Posterior vena cava (tissue), 2 donors: ENCODE measurements at regions not wholly inside any gene's neighbourhood (a gene's known extent, or its start where the extent isn't known, plus 50 kb on each side); places are given as distances from the start of the nearest gene placed in this dataset.
"Not testable (repeated sequence)": the region's sequence is repeated elsewhere in the genome, so short reads cannot be mapped to it uniquely, and the experiment has no call there.

ENCODE experiments used
- DNase-seq: peaks from one replicate; pipeline ENCODE4 v3.0.0-alpha.2; 2020; ENCODE audit warnings: low spot score
- intact Hi-C, 2 donors: fragments of 100-400 bp; cut with DNase I; formaldehyde crosslinking; loops; one replicate each; pipeline versions ENCODE4 v1.14.1 to v1.14.2; 2022 to 2023
- donor health status: DM: yes; HTN: yes; CAD: no.
- donor health status: DM: yes; HTN: yes; CAD: no.

DNA sequence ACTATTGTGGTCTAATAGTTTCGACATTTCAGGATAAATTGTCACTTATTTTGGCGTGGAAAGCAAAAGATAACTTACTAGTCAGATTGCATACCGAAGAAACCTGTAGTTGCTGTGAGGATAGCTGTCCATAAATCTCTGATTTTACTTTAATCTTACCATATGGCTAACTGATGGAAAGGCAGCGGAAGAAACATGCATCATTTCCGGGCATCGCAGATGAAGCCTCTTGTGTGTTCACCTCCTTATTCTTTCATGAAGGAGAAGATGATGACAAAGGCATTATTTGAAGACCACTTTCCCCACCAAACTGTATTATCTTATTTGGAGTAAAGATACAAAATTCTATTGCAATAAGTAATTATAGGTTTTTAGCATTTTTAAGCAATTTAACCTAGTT is 763.6 kb upstream of the SLITRK6 start:
- no peak for DNase-seq
- intact Hi-C loops = no loop called here

DNA sequence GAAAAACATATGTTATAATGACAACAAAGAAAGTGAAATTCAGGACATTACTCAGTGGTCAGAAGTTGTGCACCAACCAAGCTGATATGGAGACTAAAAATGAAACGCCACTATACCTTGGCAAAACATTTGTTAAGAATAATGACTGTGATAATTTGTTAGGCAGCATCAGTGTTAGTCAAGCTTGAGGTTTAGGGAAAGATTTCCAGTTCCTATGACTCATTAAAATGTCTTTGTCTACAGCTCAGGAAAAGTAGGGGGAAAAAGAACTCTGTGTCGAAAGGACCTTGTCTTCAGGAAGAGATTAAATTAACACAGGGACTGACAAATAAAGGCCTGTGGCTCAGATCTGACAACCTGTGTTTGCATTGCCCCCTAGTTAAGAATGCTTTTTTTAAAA is 764.1 kb upstream of the SLITRK6 start:
- intact Hi-C loops = no loop called here
- DNase-seq = no peak

- no peak for DNase-seq
- intact Hi-C loops = no loop called here
These were observed 767.9 kb upstream of the SLITRK6 start for GRCh38 chr13:86567119-86567518.

DNA sequence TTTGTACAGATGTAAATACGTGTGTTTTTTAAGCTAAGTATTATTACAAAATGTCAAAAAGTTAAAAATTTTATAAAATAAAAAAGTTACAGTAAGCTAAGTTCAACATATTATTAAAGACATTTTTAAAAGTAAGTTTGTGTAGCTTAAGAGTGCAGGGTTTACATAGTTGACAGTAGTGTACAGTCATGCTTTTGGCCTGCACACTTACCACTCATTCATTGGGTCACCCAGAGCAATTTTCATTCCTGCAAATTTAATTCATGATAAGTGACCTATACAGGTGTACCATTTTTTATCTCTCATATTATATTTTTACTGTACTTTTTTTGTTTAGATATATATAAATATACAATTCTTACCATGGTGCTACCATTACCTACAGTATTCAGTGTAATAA is 769.9 kb upstream of the SLITRK6 start:
- intact Hi-C loops = no loop called here

DNA sequence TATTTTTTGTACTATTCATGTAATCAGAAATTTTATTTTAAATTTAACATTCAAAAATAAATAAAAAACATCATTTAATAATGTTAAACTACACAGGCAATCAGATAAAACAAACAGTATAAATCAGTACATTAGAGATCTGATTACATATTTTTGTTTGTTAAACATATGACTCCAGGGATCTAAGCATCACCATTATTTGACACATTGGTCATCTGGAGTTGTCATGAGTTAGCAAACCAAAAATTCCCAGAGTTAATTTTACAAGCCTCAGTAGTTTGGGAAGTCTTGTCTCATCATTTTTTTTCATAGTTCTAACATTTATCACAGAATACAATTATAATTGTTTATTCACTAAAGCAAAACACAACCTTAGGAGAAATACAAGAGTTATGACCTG is 770.8 kb upstream of the SLITRK6 start:
- intact Hi-C loops = no loop called here
- no peak for DNase-seq

More for the DNA sequence above, 769.9 kb upstream of the SLITRK6 start:
- DNase-seq = no peak

- intact Hi-C loops = no loop called here
- no peak for DNase-seq
These were observed 772.9 kb upstream of the SLITRK6 start for GRCh38 chr13:86572115-86572514.

- intact Hi-C loops = no loop called here
- DNase-seq = no peak
These were observed 780.4 kb upstream of the SLITRK6 start for GRCh38 chr13:86579662-86580061.

DNA sequence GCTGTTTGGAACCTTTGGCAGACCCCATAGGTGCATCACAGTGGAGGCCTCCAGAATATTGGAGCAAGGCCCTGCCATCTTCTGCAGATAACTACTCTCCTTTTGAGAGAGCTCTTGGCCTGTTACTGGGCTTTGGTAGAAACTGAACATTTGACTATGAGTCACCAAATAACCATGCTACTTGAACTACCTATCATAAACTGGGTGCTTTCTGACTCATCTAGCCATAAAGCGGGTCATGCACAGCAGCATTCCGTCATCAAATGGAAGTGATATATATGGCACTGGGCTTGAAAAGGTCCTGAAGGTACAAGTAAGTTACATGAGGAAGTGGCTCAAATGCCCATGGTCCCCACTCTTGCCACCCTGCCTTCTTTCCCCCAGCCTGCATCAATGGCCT is 782.5 kb upstream of the SLITRK6 start:
- DNase-seq = no peak
- intact Hi-C loops = no loop called here

DNA sequence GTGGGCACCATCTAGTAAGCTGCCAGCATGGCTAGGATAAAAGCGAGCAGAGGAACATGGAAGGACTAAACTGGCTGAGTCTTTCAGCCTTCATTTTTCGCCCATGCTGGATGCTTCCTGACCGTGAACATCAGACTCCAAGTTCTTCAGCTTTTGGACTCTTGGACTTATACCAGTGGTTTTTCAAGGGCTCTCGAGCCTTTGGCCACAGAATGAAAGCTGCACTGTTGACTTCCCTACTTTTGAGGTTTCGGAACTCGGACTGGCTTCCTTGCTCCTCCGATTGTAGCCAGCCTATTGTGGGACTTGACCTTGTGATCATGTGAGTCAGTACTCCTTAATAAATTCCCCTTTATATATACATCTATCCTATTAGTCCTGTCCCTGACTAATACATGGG is 785.1 kb upstream of the SLITRK6 start:
- intact Hi-C loops = no loop called here
- no peak for DNase-seq

DNA sequence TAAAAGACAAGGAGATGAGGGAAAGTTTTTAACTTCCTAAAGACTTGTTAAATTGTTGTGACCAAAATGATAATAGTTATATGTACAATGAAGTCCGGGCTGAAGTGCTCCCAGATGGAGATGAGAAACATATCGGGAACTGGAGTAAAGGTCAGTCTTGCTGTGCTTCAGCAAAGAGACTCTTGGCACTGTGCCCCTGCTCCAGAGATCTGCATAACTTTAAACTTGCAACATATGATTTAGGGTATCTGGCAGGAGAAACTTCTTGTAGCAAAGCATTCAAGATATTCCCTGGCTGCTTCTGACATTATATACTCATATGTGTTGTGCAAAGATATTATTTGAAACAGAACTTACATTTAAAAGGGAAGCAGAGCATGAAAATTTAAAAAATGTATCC is 786.6 kb upstream of the SLITRK6 start:
- no peak for DNase-seq
- intact Hi-C loops = no loop called here

DNA sequence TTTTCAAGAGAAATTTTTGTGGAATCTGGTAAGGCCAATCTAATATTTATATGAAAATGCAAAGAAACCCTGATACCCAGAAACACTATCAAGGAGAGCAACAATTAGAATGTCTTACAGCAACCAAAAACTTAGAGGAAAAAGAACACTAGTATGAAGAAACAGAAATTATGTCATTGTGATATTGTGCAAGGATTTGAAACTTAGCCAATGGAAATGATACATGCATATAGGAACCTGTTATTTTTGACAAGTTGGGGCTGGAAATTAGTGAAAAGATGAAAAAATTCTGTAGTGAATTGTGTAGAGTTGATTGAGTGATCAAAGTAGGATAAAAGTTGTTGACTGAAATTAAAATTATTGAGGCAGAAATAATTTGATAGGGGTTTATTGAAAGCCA is 792.6 kb upstream of the SLITRK6 start:
- intact Hi-C loops = no loop called here
- no peak for DNase-seq

GRCh38 chr13:86601351-86601750 is 802.1 kb upstream of the SLITRK6 start:
- intact Hi-C loops = no loop called here
- DNase-seq = no peak

GRCh38 chr13:86606264-86606663 is 807.0 kb upstream of the SLITRK6 start:
- intact Hi-C loops = no loop called here
- no peak for DNase-seq

GRCh38 chr13:86608701-86609100 is 809.5 kb upstream of the SLITRK6 start:
- DNase-seq = no peak
- intact Hi-C loops = no loop called here

DNA sequence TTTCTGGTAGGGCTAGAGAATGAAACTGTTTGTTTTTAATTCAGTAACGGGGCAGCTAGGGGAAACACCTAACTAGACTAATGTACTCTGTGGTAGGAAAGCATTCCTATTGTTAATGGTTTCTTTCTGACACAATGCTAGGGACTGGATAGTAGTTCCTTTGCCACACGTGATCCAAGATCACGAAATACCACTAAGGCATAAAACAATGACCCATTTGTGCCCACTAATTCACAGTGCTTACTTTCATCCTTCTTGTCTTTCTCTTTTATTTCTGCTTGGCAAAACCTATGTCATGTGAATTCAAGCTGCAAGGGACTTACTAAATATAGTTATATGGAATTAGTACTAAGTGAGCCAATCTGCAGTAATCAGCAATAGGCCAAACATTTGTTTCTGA is 834.1 kb upstream of the SLITRK6 start:
- intact Hi-C loops = no loop called here
- no peak for DNase-seq

GRCh38 chr13:86651171-86651570 is 852.0 kb upstream of the SLITRK6 start:
- intact Hi-C loops, DNase-seq: not testable (repeated sequence)

DNA sequence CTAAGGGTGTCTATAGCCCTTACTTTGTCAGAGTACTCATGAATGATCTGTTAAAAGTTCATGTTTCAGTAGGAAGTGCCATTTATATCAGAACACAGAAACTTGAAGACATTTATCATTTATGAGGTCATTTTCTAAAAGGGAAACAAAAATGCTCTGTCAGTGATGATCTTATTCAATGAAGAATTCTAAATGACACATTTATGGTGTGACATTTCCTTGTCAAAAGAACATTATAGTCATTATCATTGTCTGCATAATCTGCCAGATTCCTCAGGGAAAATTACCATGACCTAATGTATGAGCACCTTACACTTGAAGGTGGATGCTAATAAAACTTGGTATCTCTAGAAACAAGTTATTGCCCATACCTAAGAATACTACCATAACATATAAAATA is 853.8 kb upstream of the SLITRK6 start:
- intact Hi-C loops = no loop called here

GRCh38 chr13:86655561-86655960 is 856.3 kb upstream of the SLITRK6 start:
- intact Hi-C loops = no loop called here
- DNase-seq = no peak

More for the DNA sequence above, 853.8 kb upstream of the SLITRK6 start:
- no peak for DNase-seq

DNA sequence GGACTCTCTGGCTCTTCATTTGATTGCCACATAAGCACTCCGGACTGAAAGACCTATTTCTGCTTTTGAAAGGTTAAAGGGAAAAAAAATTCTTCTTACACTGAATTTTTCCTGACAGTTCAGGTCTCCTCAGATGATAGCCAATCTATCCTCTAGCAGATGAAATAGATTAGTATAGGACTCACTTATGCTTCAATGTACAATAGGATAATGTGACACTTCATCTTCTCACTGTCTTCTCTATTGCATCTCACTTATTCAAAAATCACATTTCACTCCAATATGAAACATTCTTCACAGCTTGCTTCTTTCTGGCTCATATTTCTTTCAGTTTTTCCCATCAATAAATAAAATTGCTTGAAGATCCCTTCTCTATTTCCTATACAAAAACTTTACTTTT is 860.9 kb upstream of the SLITRK6 start:
- intact Hi-C loops = no loop called here
- no peak for DNase-seq

- intact Hi-C loops = no loop called here
- DNase-seq = no peak
These were observed 866.6 kb upstream of the SLITRK6 start for GRCh38 chr13:86665842-86666241.

GRCh38 chr13:86673931-86674431 is 874.8 kb upstream of the SLITRK6 start:
- no peak for DNase-seq
- intact Hi-C loops = no loop called here

DNA sequence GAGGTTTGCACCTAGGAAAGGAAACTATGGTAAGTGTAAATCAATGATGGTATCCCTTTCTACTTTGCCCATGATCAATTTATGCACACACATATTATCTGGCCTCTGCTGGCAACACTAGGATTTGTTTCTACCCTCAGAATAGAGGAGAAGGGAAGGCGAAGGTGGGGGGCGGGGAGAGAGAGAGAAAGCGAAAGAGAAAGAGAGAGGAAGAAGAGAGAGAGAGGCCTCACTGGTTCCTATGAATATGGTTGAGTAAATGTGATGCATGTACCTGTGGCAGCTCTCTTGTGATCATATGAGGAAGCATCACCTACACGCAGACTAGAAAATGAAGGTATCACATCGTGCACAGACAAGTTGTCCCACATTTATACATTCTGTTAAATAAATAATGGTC is 882.0 kb upstream of the SLITRK6 start:
- intact Hi-C loops = no loop called here
- no peak for DNase-seq
